Epithelial cell of esophagus (primary cell): ENCODE measurements at regions not wholly inside any gene's neighbourhood (a gene's known extent, or its start where the extent isn't known, plus 50 kb on each side); places are given as distances from the start of the nearest gene placed in this dataset.

Experiments used
- DNase-seq: peaks from one replicate; pipeline ENCODE4 v3.0.0; 2010; ENCODE audit warnings: low read depth
- H3K4me3 ChIP-seq: 2 replicates; pipeline ENCODE4 v1.5.1; 2011; ENCODE audit warnings: mild to moderate bottlenecking, low read length, control low read depth
- TF ChIP-seq, protein P1 (sequence below): IDR thresholded peaks from 2 replicates; pipeline ENCODE4 v1.5.1; 2011; ENCODE audit warnings: low read depth, mild to moderate bottlenecking, low read length, control low read depth, inconsistent platforms; ENCODE audit not compliant: insufficient read depth; ENCODE audit errors: missing control alignments

DNA sequence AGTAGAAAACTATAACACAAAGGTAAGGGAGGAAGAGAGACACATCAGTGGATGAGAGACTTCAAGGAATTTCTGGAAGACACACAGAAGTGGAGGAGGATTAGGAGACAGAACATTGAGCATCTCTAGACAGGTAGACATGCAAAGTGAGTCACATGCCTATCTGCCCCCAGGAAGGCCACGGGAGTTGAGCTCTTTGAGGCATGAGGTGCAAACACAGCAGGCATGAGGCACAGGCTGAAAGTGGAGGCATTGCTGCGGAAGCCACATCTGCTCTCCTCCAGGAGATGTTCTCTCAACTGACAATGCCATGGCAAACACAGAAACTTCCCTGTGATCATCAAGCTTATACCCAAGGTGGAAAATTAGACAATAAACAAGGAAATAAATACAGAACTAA, 481.6 kb upstream of the MYT1L start:
- TF ChIP-seq, protein P1, sequence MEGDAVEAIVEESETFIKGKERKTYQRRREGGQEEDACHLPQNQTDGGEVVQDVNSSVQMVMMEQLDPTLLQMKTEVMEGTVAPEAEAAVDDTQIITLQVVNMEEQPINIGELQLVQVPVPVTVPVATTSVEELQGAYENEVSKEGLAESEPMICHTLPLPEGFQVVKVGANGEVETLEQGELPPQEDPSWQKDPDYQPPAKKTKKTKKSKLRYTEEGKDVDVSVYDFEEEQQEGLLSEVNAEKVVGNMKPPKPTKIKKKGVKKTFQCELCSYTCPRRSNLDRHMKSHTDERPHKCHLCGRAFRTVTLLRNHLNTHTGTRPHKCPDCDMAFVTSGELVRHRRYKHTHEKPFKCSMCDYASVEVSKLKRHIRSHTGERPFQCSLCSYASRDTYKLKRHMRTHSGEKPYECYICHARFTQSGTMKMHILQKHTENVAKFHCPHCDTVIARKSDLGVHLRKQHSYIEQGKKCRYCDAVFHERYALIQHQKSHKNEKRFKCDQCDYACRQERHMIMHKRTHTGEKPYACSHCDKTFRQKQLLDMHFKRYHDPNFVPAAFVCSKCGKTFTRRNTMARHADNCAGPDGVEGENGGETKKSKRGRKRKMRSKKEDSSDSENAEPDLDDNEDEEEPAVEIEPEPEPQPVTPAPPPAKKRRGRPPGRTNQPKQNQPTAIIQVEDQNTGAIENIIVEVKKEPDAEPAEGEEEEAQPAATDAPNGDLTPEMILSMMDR = no peak
- no peak overlapping the region for H3K4me3 ChIP-seq
- DNase-seq = no peak

DNA sequence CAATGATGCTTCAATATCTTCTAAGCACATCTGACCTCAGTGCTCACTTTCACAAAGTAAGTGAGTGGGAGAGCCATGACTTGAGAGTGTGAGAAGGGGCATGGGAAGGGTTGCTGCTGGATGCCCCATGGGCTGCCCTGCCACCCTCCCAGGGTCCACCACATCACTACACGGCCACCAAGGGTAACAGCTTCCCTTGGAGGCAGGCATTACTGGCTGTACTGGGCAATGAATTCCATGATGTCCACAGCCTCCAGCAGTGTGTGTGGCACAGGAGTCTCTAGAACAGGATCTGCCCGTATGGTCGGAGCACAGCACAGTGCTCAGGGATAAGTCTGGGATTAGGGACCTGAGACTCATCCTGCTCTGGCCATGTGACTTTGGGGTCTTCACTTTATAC, 481.0 kb upstream of the MYT1L start:
- no peak overlapping the region for H3K4me3 ChIP-seq
- TF ChIP-seq, protein P1 = no peak
- DNase-seq = no peak

DNA sequence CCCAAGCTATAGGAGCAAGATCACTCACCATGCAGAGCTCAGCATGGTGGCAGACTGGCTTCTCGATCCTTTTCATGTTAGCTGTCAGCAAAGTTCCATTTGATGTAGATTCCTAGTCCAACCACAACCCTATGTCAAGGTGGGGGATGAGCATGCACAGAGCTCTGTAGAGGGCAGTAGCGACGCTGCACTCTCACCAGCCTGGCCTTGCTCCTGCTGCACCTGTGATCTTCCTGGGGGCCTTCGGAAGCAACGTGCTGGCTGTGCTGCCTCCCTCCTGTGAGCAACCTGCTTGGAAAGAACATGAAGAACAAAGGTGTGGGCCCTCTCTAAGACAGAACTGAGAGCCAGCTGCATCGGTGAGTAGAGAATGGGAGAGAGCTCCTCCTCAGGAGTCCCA, 479.4 kb upstream of the MYT1L start:
- no peak overlapping the region for H3K4me3 ChIP-seq
- TF ChIP-seq, protein P1 = no peak
- no peak for DNase-seq

DNA sequence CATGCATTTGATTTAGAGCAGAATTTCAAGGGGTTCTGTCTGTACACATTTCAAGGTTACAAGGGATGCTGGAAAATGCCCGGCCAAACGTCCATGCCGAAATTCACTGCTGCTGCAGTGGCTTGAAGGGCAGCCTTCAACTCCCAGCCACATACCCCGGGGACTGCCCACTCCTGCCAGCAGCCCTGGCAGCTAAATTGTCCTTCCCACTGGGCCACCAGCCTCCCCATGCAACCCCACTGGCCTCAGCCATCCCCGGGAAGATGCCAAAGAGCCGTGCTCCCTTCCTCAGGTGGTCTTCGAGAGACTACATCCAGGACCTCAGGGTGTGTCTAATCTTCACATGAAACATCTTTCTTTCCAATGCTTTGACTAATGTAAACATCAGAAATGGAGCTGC, 478.7 kb upstream of the MYT1L start:
- DNase-seq = no peak
- TF ChIP-seq, protein P1 = no peak
- no peak overlapping the region for H3K4me3 ChIP-seq

DNA sequence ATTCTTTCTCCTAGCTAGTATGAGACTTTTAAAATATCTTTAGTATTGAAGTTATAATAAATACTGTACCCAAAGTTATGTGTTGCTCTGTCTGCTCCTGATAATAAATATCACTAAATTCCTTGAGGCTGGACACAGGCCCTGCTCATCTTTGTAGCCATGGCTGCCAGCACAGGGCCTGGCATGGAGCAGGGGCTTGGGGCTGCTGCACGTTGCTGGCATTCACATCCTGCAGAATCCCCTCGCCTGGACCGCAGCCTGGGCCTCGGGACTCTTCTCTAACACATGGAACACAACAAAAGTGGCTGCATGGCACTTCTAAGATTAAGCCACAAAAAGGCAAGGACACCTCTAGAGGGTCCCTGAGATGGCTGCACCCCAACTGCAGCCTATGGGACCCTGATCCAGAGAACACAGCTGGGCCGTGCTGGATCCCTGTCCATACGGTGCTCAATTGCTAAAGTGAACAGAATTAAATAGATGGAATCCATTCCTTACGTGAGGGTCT, 477.5 kb upstream of the MYT1L start:
- TF ChIP-seq, protein P1 = no peak
- no peak for DNase-seq
- no peak overlapping the region for H3K4me3 ChIP-seq

DNA sequence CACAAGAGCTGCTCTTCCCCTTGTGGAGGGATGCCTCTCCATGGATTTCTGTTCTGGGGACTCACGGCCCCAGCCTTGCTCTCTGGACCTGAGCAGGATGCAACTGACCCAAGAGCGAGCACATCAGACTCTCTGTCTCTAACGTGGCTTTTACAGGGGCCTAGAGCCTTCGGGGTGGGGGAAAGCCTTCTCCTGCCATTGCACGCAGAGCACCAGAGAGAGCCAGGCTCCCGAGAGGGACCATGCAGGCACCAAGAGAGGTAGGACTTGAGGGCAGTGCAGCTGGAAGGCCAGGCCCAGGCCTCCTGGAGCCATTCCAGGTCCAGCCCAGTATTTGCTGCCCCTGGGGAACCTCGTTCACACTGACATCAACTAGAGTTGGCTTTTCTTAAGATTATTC, 475.6 kb upstream of the MYT1L start:
- no peak for DNase-seq
- no peak overlapping the region for H3K4me3 ChIP-seq
- TF ChIP-seq, protein P1 = no peak

DNA sequence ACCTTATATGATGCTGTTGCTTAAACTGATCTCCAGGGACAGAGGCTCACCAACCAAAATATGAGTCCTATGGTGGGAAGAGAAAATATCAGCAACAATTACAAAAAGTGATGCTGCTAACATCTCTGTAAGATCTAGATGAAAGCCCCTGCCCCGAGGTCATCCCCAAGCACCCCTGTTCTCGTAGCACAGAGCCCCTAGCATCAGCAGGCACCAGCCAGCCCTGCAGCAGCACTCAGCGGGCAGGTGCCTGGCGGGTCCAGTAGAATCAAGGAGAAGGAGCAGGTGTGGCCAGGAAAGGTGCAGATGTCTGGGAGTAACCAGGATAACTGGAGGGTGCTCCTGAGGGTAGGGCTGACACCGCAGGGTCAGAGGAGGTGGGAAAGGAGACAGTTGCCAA, 474.2 kb upstream of the MYT1L start:
- DNase-seq = no peak
- H3K4me3 ChIP-seq = no peak overlapping the region
- TF ChIP-seq, protein P1 = no peak
